NCI-H2227 treated with DMSO at 0.1 percent for 48 hours (cell line): ENCODE measurements at regions not wholly inside any gene's neighbourhood (a gene's known extent, or its start where the extent isn't known, plus 50 kb on each side); places are given as distances from the start of the nearest gene placed in this dataset.
A peak's percentile ranks its signal among the peaks of the same experiment; 100 is the strongest.

Experiments used
- DNase-seq: peaks from one replicate; lab custom pipeline; 2025; lab: John Stamatoyannopoulos, UW

DNA sequence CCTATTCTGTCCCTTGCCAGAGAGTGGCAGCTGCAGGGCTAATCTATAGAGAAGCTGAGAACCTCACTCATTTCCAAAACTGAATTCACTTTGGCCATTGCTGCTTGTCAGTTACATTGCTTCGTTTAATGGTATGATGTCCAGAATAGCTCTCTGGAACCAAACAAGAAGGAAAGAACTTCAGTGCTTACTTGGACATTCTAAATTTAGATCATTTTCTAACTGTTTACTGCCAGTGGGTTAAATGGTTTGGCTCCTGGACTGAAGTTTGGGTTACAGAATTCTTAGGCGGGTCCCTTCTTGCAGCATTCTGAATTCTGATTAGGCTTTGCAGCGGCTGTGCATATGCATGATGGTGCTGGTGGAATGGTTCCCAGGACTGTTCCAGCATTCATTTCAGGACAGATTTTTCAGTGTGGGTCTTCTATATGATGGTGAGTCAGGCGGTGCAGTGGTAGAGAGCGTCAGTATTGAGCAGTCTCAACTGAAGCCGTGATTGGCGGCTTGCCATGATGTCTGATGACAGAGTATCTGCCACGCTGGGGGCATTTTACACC, 148.7 kb downstream of the DYRK2 start:
- DNase-seq: no peak

DNA sequence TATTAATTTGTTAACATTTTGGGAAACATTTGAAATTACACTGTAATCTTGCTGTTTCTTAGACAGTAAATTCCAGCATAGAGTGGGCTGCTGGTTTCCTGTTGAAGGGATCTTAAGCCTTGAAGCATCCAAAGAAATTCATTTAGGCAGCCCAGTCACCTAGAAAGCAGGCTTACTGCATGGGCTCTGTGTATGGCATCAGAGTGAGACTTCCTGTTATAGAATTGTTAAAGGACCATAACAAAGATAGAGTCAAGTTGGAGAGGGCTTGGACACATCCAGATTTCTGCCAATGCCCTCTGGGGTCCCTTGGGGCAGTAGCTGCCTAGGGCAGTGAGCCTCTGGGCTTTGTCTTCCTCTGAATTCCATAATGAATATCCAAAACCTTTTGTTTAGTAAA, 149.2 kb downstream of the DYRK2 start:
- no peak for DNase-seq

GRCh38 chr12:67798768-67799167, 150.2 kb downstream of the DYRK2 start:
- DNase-seq: no peak

DNA sequence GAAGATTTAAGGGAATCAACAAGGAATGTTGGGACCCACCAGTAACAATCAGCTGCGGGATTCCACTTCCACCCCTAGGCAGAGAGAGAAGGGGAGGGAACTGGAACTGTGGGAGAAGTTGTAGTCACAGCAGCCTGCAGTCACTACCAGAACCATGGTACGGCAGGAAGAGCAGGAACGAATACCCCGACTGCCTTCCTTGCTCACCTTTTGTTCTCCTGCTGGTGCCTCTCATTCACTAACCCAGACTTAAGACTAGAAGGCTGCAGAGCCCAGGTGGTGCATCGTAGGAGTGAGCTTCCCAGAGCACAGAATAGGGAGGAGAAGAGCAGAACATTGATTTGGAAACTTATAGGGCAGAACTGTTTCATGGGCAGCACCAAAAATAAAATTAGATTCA, 154.2 kb downstream of the DYRK2 start:
- no peak for DNase-seq

GRCh38 chr12:67803278-67803993, 154.9 kb downstream of the DYRK2 start:
- no peak for DNase-seq

GRCh38 chr12:67804168-67804567, 155.6 kb downstream of the DYRK2 start:
- no peak for DNase-seq

DNA sequence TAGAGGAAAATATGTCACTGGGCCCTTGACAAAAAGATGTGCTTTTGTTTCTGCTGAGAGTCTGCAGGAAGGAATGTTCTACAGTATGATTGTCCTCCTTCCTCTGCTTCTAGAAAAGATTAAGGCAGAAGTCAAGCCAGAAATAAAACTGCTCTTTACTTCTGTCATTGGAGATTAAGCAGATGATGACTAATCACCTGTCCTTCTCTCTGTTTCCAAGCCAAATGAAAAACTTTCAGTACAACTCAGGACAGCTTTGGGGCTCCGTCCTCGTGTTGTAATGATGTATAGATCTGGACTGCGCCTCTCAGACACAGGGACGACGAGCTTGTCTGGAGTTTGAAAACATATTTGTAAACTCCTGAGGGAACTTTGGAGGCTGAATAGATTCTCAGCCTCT, 159.3 kb downstream of the DYRK2 start:
- DNase-seq: no peak

- no peak for DNase-seq
Observed at GRCh38 chr12:67810166-67810565, 161.6 kb downstream of the DYRK2 start.

DNA sequence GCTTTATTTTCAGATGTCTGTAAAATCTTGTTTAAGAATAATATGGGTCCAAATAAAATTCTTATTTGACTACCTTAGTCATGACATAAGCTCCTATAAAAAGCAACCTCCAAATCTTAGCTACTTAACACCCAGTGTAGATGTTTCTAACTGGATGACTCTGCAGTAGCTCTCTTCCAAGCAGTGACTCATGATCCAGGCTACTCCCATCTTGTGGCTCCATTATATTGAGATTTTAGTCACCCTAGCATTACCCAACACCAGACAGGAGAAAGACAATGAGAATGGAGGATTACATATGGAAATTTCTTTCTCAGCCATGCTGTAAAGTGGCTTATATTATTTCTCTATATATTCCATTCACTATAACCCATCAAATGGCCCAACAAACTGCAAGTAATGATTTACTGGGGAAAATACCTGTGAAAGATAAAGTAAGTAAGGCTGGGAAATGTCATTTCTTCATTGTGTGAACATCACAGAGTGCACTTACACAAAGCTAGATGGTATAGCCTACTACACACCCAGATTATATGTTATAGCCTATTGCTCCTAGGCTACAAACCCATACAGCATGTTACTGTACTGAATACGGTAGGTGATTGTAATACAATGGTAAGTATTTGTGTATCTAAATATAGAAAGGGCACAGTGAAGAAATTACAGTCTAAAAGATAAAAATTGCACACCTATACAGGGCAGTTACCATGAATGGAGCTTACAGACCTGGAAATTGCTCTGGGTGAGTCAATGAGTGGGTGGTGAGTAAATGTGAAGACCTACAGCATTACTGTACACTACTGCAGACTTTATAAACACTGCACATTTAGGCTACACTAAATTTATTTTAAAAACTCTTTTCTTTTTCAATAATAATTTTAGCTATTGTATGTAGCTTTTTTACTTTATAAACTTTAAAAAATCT, 163.2 kb downstream of the DYRK2 start:
- DNase-seq: no peak

DNA sequence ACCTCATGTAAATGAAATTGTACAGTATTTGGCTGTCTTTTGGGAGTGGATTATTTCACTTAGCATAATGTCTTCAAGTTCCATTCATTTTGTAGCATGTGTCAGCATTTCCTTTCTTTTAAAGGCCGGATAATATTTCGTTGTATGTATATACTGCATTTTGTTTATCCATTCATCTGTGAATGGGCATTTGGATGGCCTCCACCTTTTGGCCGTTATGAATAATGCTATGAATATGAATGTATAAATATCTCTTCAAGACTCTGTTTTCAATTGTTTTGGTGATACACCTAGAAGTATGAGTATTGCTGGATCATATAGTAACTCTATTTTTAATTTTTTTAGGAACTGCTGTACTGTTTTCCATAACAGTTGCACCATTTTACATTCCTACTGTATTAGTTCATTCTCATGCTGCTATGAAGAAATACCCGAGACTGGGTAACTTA, 164.9 kb downstream of the DYRK2 start:
- no peak for DNase-seq

DNA sequence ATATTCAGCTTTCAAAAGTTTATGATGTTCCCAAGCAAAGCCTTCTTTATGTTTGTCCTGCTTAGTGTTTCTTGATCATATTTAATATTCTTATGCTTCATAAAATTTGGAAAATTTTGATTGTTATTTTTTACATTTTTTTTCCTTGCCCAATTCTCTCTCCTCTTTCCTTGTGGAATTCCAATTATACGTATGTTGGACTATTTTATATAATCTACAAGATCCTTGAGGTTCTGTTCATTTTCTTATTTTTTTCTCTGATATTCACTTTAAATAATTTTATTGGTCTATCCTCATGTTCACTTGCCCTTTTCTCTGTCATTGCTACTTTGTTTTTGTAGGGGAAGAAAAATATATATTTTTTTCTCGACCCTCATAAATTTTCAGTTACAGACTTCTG, 167.7 kb downstream of the DYRK2 start:
- DNase-seq: no peak

DNA sequence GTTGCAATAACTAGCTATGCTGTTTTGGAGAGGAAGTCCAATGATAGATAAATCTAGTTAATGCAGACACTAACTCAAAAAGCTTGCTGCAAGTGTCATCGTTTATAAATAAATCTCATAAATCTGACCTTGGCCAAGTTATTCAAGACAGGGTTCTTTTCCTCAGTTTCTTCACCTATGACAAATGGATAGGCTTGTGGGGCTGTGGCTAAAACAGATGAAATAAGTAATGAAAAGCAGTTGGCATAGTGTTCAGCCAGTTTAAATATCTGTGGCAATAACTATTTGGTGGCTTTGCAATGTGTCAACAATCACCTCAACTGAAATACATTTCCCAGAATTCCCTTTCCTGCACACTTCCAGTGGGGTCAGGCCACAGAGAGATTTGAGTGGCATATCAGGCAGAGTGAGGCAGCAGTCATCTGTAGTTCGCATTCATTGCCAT, 169.9 kb downstream of the DYRK2 start:
- DNase-seq: no peak

- DNase-seq: no peak
Observed at GRCh38 chr12:67819902-67820301, 169.3 kb upstream of the IFNG-AS1 start.

GRCh38 chr12:67820694-67821093, 168.6 kb upstream of the IFNG-AS1 start:
- no peak for DNase-seq

GRCh38 chr12:67822826-67823225, 166.4 kb upstream of the IFNG-AS1 start:
- DNase-seq: no peak

DNA sequence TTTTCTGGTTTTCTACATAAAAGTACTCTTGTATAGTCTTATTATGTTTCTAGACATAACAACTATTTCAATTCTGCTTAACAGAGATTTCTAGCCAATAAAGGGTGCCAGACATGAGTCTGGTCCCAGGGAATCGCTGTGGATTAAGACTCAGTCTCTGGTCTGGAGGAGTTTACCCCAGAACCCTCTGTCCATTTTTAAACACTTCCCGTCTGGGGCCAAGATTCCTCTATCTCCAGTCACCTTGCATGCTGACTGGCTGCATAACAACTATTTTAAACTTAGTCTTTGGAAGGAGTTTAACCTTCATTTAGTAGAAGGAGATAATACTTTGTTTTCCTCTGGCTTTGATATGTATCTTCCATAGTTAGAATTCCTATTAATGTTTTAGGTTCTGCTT, 163.1 kb upstream of the IFNG-AS1 start:
- no peak for DNase-seq

DNA sequence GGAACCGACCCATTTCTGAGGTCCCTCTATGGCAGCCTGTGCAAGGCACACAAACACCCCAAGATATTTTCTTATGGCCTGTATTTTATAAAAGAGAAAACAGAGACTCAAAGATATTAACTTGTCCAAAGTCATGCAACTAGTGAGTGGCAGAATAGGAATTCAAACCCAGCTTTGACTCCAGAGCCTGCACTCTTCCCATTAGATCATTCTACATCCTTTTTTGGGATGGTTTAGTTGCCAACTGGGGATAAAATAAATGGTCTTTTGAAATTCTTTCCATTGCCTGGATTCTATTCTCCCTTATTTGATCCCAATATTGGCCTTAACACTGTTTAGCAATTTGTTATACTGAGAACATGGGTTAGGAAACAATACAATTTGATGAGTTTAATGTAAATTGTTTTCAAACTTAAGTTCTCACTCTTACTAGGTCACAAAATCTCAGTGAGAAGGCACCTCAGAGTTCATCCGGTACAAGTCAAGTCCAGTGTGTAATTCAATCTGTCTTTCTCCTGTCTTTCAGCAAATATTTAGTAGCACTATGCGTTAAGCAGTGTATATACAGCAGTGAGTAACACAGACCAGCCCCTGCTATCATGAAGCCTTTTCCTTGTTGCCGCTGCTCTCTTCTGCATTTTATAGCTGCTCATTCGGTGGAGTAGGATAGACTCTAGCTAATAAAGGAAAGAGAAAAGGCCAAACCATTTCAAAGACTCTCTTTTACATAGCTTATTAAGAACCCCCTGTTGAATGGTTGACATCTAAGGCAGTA, 162.1 kb upstream of the IFNG-AS1 start:
- no peak for DNase-seq

GRCh38 chr12:67827820-67828383, 161.3 kb upstream of the IFNG-AS1 start:
- DNase-seq: peak; percentile 2

- no peak for DNase-seq
Observed at GRCh38 chr12:67829896-67830295, 159.4 kb upstream of the IFNG-AS1 start.

GRCh38 chr12:67832155-67832554, 157.1 kb upstream of the IFNG-AS1 start:
- DNase-seq: no peak

DNA sequence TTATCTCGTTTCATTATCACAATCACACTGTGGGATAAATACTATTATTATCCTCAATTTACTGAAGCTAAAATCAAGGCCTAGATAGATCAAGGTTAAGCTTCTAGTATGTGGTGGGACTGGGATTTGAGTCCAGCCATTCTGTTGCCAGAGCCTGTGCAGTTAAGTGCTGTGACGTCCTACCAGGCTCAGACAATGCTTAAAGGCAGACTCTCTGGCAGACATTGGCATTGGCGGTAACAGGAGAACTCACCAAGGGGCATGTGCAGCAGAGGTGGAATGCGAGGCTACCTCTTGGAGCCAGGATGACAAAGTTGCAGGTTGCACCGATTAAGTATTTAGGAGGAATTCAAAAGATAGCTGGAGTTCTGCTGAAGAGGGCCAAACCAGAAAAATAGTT, 155.6 kb upstream of the IFNG-AS1 start:
- DNase-seq: no peak

- DNase-seq: no peak
Observed at GRCh38 chr12:67837876-67838275, 151.4 kb upstream of the IFNG-AS1 start.
